Neuronal stem cell (in vitro differentiated cells): ENCODE measurements at regions not wholly inside any gene's neighbourhood (a gene's known extent, or its start where the extent isn't known, plus 50 kb on each side); places are given as distances from the start of the nearest gene placed in this dataset.
"Not testable (repeated sequence)": the region's sequence is repeated elsewhere in the genome, so short reads cannot be mapped to it uniquely, and the experiment has no call there.

Experiments used
- DNase-seq: peaks from one replicate; pipeline ENCODE4 v3.0.0-alpha.2; 2013; ENCODE audit warnings: low spot score
- H2AFZ ChIP-seq: one replicate; pipeline ENCODE4 v1.6.1; 2013; ENCODE audit warnings: mild to moderate bottlenecking, low read length, inconsistent platforms
- H2AK5ac ChIP-seq: 2 replicates; pipeline ENCODE4 v1.6.1; 2013; ENCODE audit warnings: low read depth, mild to moderate bottlenecking, inconsistent platforms, low read length, moderate library complexity, mixed read lengths
- H2BK120ac ChIP-seq: 2 replicates; pipeline ENCODE4 v1.6.1; 2013; ENCODE audit warnings: low read depth, mild to moderate bottlenecking, inconsistent platforms, low read length, moderate library complexity, mixed read lengths
- H2BK12ac ChIP-seq: one replicate; pipeline ENCODE4 v1.6.1; 2013; ENCODE audit warnings: low read length, inconsistent platforms
- H2BK15ac ChIP-seq: 2 replicates; pipeline ENCODE4 v1.6.1; 2013; ENCODE audit warnings: mild to moderate bottlenecking, low read length, inconsistent platforms, mixed read lengths
- H2BK5ac ChIP-seq: one replicate; pipeline ENCODE4 v1.6.1; 2013; ENCODE audit warnings: inconsistent platforms, mild to moderate bottlenecking, low read length, moderate library complexity
- H3K14ac ChIP-seq: one replicate; pipeline ENCODE4 v1.6.1; 2013; ENCODE audit warnings: low read length, inconsistent platforms
- H3K18ac ChIP-seq: 2 replicates; pipeline ENCODE4 v1.6.1; 2013; ENCODE audit warnings: low read length, inconsistent platforms
- H3K23ac ChIP-seq: 2 replicates; pipeline ENCODE4 v1.6.1; 2013; ENCODE audit warnings: low read depth, mild to moderate bottlenecking, mixed read lengths, low read length, inconsistent platforms; ENCODE audit not compliant: poor library complexity
- H3K27ac ChIP-seq: replicated peaks from 3 replicates; pipeline ENCODE4 v1.5.1; 2013; ENCODE audit warnings: low read length, inconsistent platforms
- H3K27me3 ChIP-seq, 3 experiments: 2 replicates each; pipeline ENCODE4 v1.6.1; 2013; ENCODE audit warnings: low read length in 3 of 3, mild to moderate bottlenecking in 2 of 3, inconsistent platforms in 1 of 3, low read depth in 1 of 3, mixed read lengths in 1 of 3, moderate library complexity in 1 of 3; ENCODE audit not compliant: control insufficient read depth in 3 of 3, insufficient read depth in 3 of 3
- H3K36me3 ChIP-seq, 2 donors: replicated peaks in 1 of 2; 2 replicates each; pipeline ENCODE4 v1.6.1; 2013; ENCODE audit warnings: low read length in 2 of 2; ENCODE audit not compliant: control insufficient read depth in 2 of 2, insufficient read depth in 2 of 2
- H3K4ac ChIP-seq: 2 replicates; pipeline ENCODE4 v1.6.1; 2013; ENCODE audit warnings: inconsistent platforms, mild to moderate bottlenecking, low read length, moderate library complexity
- H3K4me1 ChIP-seq, 2 donors: 1 replicate in 1 of 2; 2 replicates in 1 of 2; pipeline ENCODE4 v1.6.1; 2013; ENCODE audit warnings: low read length in 2 of 2, low read depth in 1 of 2; ENCODE audit not compliant: control insufficient read depth in 2 of 2, insufficient read depth in 1 of 2
- H3K4me2 ChIP-seq: one replicate; pipeline ENCODE4 v1.6.1; 2013; ENCODE audit warnings: mild to moderate bottlenecking, low read length, inconsistent platforms; ENCODE audit not compliant: insufficient read depth, poor library complexity, severe bottlenecking
- H3K4me3 ChIP-seq, 2 donors: 2 replicates each; pipeline ENCODE4 v1.5.1; 2013; ENCODE audit warnings: low read length in 2 of 2, mild to moderate bottlenecking in 2 of 2, inconsistent platforms in 1 of 2, moderate library complexity in 1 of 2
- H3K79me1 ChIP-seq: one replicate; pipeline ENCODE4 v1.6.1; 2013; ENCODE audit warnings: low read depth, mild to moderate bottlenecking, inconsistent platforms, low read length, moderate library complexity
- H3K9ac ChIP-seq: one replicate; pipeline ENCODE4 v1.6.1; 2013; ENCODE audit warnings: mild to moderate bottlenecking, low read depth, low read length, inconsistent platforms; ENCODE audit not compliant: poor library complexity
- H3K9me3 ChIP-seq, 2 donors: replicated peaks in 1 of 2; 2 replicates each; pipeline versions ENCODE3 to v1.6.1; 2013; ENCODE audit warnings: low read length in 2 of 2, mild to moderate bottlenecking in 2 of 2, inconsistent platforms in 1 of 2, low read depth in 1 of 2, mixed read lengths in 1 of 2, moderate library complexity in 1 of 2; ENCODE audit not compliant: control insufficient read depth in 2 of 2, insufficient read depth in 1 of 2
- H4K8ac ChIP-seq: one replicate; pipeline ENCODE4 v1.6.1; 2013; ENCODE audit warnings: low read depth, mild to moderate bottlenecking, inconsistent platforms, low read length, moderate library complexity
- H4K91ac ChIP-seq: one replicate; pipeline ENCODE4 v1.6.1; 2013; ENCODE audit warnings: low read length, low read depth, mild to moderate bottlenecking, inconsistent platforms; ENCODE audit not compliant: poor library complexity
- WGBS, 2 donors: extraction: QIAGEN DNeasy Blood & Tissue Kit; methylation state at CpG; one replicate each; pipeline ENCODE4 v1.1.7; 2013; ENCODE audit warnings: missing lambda C conversion rate in 2 of 2, mixed read lengths in 1 of 2; ENCODE audit not compliant: insufficient read length in 2 of 2, insufficient replicate concordance in 1 of 2; ENCODE audit errors: extremely low coverage in 2 of 2; 5-methylcytosine and 5-hydroxymethylcytosine counted together

DNA sequence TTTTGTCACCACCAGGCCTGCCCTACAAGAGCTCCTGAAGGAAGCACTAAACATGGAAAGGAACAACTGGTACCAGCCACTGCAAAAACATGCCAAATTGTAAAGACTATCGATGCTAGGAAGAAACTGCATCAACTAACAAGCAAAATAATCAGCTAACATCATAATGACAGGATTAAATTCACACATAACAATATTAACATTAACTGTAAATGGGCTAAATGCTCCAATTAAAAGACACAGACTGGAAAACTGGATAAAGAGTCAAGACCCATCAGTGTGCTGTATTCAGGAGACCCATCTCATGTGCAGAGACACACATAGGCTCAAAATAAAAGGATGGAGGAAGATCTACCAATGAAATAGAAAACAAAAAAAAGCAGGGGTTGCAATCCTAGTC is 95.9 kb upstream of the FGF13 start:
- not testable (repeated sequence) for H3K18ac ChIP-seq, H3K79me1 ChIP-seq, H4K91ac ChIP-seq, H2BK120ac ChIP-seq, H3K4me1 ChIP-seq, H2BK5ac ChIP-seq, H4K8ac ChIP-seq, H2AK5ac ChIP-seq, DNase-seq, H3K9ac ChIP-seq, H3K27me3 ChIP-seq, H3K4me3 ChIP-seq, H2AFZ ChIP-seq, H3K23ac ChIP-seq, H2BK15ac ChIP-seq, H3K4ac ChIP-seq, H3K9me3 ChIP-seq, H3K4me2 ChIP-seq, H3K36me3 ChIP-seq, H2BK12ac ChIP-seq, H3K27ac ChIP-seq, H3K14ac ChIP-seq
- WGBS, 2 donors: no CpG with 5 or more reads among the region's 1 CpG

DNA sequence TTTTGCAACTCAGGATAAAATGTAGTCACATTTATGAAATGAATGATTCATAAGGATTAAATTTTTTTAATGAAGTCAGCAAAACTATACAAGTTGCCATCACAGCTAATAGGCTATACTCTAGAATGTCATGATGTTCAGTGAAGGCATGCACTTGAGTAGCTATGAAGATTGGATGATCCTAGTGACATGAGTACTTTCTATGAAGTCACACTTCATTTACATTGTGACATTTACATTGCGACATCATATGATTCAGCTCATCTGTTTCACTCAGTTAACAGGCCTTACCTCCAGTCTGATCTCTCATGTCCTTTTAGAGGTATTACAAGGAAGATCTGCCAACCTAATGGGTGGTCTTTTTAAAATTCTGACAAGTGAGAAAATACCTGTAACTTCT is 82.7 kb upstream of the FGF13 start:
- H3K4me2 ChIP-seq: no peak overlapping the region
- no peaks in the 10 kb centered on the region for H3K36me3 ChIP-seq
- H3K79me1 ChIP-seq: no peaks in the 10 kb centered on the region
- no CpG with 5 or more reads among the region's 1 CpG for WGBS, 2 donors
- no peak overlapping the region for H2BK5ac ChIP-seq
- H3K4ac ChIP-seq: no peak overlapping the region
- no peaks in the 10 kb centered on the region for H3K9me3 ChIP-seq
- no peak overlapping the region for H4K91ac ChIP-seq
- H3K23ac ChIP-seq: no peak overlapping the region
- H4K8ac ChIP-seq: no peak overlapping the region
- no peak overlapping the region for H2BK12ac ChIP-seq
- H3K4me1 ChIP-seq: no peaks in the 10 kb centered on the region
- no peak overlapping the region for H3K27ac ChIP-seq
- H2BK120ac ChIP-seq: no peak overlapping the region
- no peak overlapping the region for H2AFZ ChIP-seq
- no peak overlapping the region for H3K14ac ChIP-seq
- no peak overlapping the region for H2BK15ac ChIP-seq
- no peaks in the 10 kb centered on the region for H3K27me3 ChIP-seq
- H3K4me3 ChIP-seq: no peak overlapping the region
- H3K9ac ChIP-seq: no peak overlapping the region
- no peak overlapping the region for H3K18ac ChIP-seq
- DNase-seq: no peak
- H2AK5ac ChIP-seq: no peak overlapping the region

DNA sequence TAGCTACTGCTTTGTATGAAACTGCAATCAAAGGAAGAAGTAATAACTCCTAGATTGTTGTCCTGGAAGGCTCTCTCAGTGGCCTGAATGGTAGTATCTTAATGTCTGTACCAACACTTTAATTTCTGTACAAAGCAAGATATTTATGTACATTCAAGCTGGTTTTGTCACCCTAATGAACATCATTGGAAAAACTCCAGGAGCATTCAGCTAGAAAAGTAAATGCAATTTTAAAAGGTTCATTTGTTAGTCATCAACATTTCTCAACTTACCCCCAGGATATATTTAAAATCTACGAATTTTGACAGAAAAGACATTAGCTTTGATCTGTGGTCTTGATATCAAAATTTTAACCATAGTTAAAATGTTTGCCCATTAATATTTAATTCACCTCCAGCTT is 80.0 kb upstream of the FGF13 start:
- Histone ChIP-seq H3K4ac (no peak overlapping the region), H2BK15ac (no peak overlapping the region), H3K79me1 (no peaks in the 10 kb centered on the region), H4K91ac (no peak overlapping the region), H2AK5ac (no peak overlapping the region), H3K27ac (no peak overlapping the region), H3K4me2 (no peak overlapping the region), H3K27me3 (no peaks in the 10 kb centered on the region), H2AFZ (no peak overlapping the region), H2BK120ac (no peak overlapping the region), H3K36me3 (no peaks in the 10 kb centered on the region), H3K4me3 (no peak overlapping the region), H2BK5ac (no peak overlapping the region), H2BK12ac (no peak overlapping the region), H3K23ac (no peak overlapping the region), H4K8ac (no peak overlapping the region), H3K4me1 (no peaks in the 10 kb centered on the region), H3K9me3 (no peaks in the 10 kb centered on the region), H3K18ac (no peak overlapping the region), H3K14ac (no peak overlapping the region), H3K9ac (no peak overlapping the region)
- no peak for DNase-seq
- WGBS, 2 donors: no CpG with 5 or more reads among the region's 1 CpG

DNA sequence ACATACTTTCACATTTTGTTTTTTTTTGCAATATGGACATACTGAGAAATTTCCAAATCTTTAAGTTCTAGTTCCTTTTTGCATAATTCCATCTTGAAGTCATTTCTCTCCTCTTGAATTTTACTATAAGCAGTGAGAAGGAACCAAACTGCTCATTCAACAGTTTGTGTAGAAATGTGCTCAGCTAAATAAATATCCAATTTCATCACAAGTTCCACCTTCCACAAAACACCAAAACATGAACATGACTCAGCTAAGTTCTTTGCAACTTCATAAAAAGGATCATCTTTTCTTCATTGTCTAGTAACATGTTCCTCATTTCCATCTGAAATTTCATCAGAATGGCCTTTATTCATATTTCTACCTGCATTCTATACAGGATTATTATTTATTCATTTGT is 77.3 kb upstream of the FGF13 start:
- H3K4me1 ChIP-seq: no peaks in the 10 kb centered on the region
- H3K79me1 ChIP-seq: no peaks in the 10 kb centered on the region
- no peak overlapping the region for H2BK12ac ChIP-seq
- no peak overlapping the region for H2BK15ac ChIP-seq
- H3K9me3 ChIP-seq: no peaks in the 10 kb centered on the region
- no peak overlapping the region for H4K91ac ChIP-seq
- no peak overlapping the region for H3K23ac ChIP-seq
- H3K9ac ChIP-seq: no peak overlapping the region
- no peak overlapping the region for H3K4ac ChIP-seq
- H2BK120ac ChIP-seq: no peak overlapping the region
- H2AFZ ChIP-seq: no peak overlapping the region
- H3K27ac ChIP-seq: no peak overlapping the region
- no peak overlapping the region for H2AK5ac ChIP-seq
- H3K36me3 ChIP-seq: no peaks in the 10 kb centered on the region
- H4K8ac ChIP-seq: no peak overlapping the region
- H3K27me3 ChIP-seq: no peaks in the 10 kb centered on the region
- no peak for DNase-seq
- no peak overlapping the region for H3K4me3 ChIP-seq
- no peak overlapping the region for H3K18ac ChIP-seq
- H2BK5ac ChIP-seq: no peak overlapping the region
- no peak overlapping the region for H3K4me2 ChIP-seq
- no peak overlapping the region for H3K14ac ChIP-seq
